Activated naive CD8-positive, alpha-beta T cell treated with anti-CD3 and anti-CD28 coated beads, Interleukin-2, amount 10 ng/mL, durations not matched to agents 7 days and 5 days (primary cell): ENCODE measurements at regions not wholly inside any gene's neighbourhood (a gene's known extent, or its start where the extent isn't known, plus 50 kb on each side); places are given as distances from the start of the nearest gene placed in this dataset.

Experiments
- ATAC-seq: fragments of 150-1000 bp; cut with Tn5 transposase; one replicate; pipeline ENCODE4 v1.10.0; 2021; ENCODE audit warnings: low read depth, moderate library complexity
- POLR2A ChIA-PET: fragments of 350-600 bp; sonication (Branson Sonifier 250); formaldehyde crosslinking; loops from one replicate; lab custom pipeline; 2021; ENCODE audit warnings: antibody characterized with exemption; lab: Charles Lee
- DNase-seq: peaks from one replicate; pipeline ENCODE4 v3.0.0; 2021
- H3K27ac Mint-ChIP-seq: one replicate; pipeline ENCODE4 v1.8.0; 2022; ENCODE audit warnings: mild to moderate bottlenecking, mixed read lengths
- H3K27me3 Mint-ChIP-seq: one replicate; pipeline ENCODE4 v1.8.0; 2022; ENCODE audit warnings: mild to moderate bottlenecking, moderate library complexity, mixed read lengths
- H3K36me3 Mint-ChIP-seq: one replicate; pipeline ENCODE4 v1.8.0; 2021; ENCODE audit warnings: mild to moderate bottlenecking, mixed read lengths
- H3K4me1 Mint-ChIP-seq: one replicate; pipeline ENCODE4 v1.8.0; 2021; ENCODE audit warnings: mixed read lengths
- H3K4me3 Mint-ChIP-seq: one replicate; pipeline ENCODE4 v1.8.0; 2022; ENCODE audit warnings: mild to moderate bottlenecking, moderate library complexity, mixed read lengths
- H3K9me3 Mint-ChIP-seq: one replicate; pipeline ENCODE4 v1.8.0; 2021; ENCODE audit warnings: mixed read lengths

GRCh38 chr4:129344058-129344457 is 248.1 kb downstream of the C4orf33 start:
- H3K4me3 Mint-ChIP-seq: no peak overlapping the region
- H3K36me3 Mint-ChIP-seq: no peaks in the 10 kb centered on the region
- ATAC-seq (no peak), DNase-seq (no peak)
- H3K4me1 Mint-ChIP-seq: no peaks in the 10 kb centered on the region
- H3K9me3 Mint-ChIP-seq: no peaks in the 10 kb centered on the region
- POLR2A ChIA-PET: no interaction called here
- H3K27ac Mint-ChIP-seq: no peak overlapping the region
- H3K27me3 Mint-ChIP-seq: peaks cover 4% of the 10 kb centered on the region

GRCh38 chr4:129345609-129346008 is 249.7 kb downstream of the C4orf33 start:
- DNase-seq: no peak
- H3K27me3 Mint-ChIP-seq: peaks cover 2% of the 10 kb centered on the region
- no peak overlapping the region for H3K4me3 Mint-ChIP-seq
- no peak for ATAC-seq
- POLR2A ChIA-PET: no interaction called here
- no peaks in the 10 kb centered on the region for H3K9me3 Mint-ChIP-seq
- no peaks in the 10 kb centered on the region for H3K36me3 Mint-ChIP-seq
- no peak overlapping the region for H3K27ac Mint-ChIP-seq
- no peaks in the 10 kb centered on the region for H3K4me1 Mint-ChIP-seq

GRCh38 chr4:129346036-129346435 is 250.1 kb downstream of the C4orf33 start:
- Mint-ChIP-seq H3K27ac (no peak overlapping the region), H3K4me3 (no peak overlapping the region)
- no peak for ATAC-seq

GRCh38 chr4:129346734-129347133 is 250.8 kb downstream of the C4orf33 start:
- no peak overlapping the region for H3K27ac Mint-ChIP-seq
- H3K9me3 Mint-ChIP-seq: no peaks in the 10 kb centered on the region
- H3K4me1 Mint-ChIP-seq: no peaks in the 10 kb centered on the region
- DNase-seq (no peak), ATAC-seq (no peak)
- H3K27me3 Mint-ChIP-seq: peaks cover 4% of the 10 kb centered on the region
- no peak overlapping the region for H3K4me3 Mint-ChIP-seq
- POLR2A ChIA-PET: no interaction called here
- H3K36me3 Mint-ChIP-seq: no peaks in the 10 kb centered on the region

More at GRCh38 chr4:129346036-129346435, 250.1 kb downstream of the C4orf33 start:
- H3K36me3 Mint-ChIP-seq: no peaks in the 10 kb centered on the region
- POLR2A ChIA-PET: no interaction called here
- no peaks in the 10 kb centered on the region for H3K4me1 Mint-ChIP-seq
- no peaks in the 10 kb centered on the region for H3K9me3 Mint-ChIP-seq
- peaks cover 2% of the 10 kb centered on the region for H3K27me3 Mint-ChIP-seq
- DNase-seq: no peak

- H3K4me1 Mint-ChIP-seq: no peaks in the 10 kb centered on the region
- no peaks in the 10 kb centered on the region for H3K9me3 Mint-ChIP-seq
Observed at GRCh38 chr4:129350834-129351721, 255.1 kb downstream of the C4orf33 start.

GRCh38 chr4:129352480-129352879 is 256.5 kb downstream of the C4orf33 start:
- Mint-ChIP-seq H3K9me3 (no peaks in the 10 kb centered on the region), H3K36me3 (no peaks in the 10 kb centered on the region), H3K4me1 (no peaks in the 10 kb centered on the region), H3K4me3 (no peak overlapping the region), H3K27me3 (peaks cover 4% of the 10 kb centered on the region), H3K27ac (no peak overlapping the region)
- ATAC-seq (no peak), DNase-seq (no peak)
- POLR2A ChIA-PET: no interaction called here

More at GRCh38 chr4:129350834-129351721, 255.1 kb downstream of the C4orf33 start:
- H3K27ac Mint-ChIP-seq: no peak overlapping the region
- no peak for ATAC-seq
- DNase-seq: no peak
- H3K27me3 Mint-ChIP-seq: peaks cover 4% of the 10 kb centered on the region
- no peaks in the 10 kb centered on the region for H3K36me3 Mint-ChIP-seq
- POLR2A ChIA-PET: no interaction called here
- no peak overlapping the region for H3K4me3 Mint-ChIP-seq

GRCh38 chr4:129353490-129353889 is 257.5 kb downstream of the C4orf33 start:
- H3K27me3 Mint-ChIP-seq: peaks cover 8% of the 10 kb centered on the region
- ATAC-seq: no peak
- POLR2A ChIA-PET: no interaction called here
- no peak for DNase-seq
- H3K27ac Mint-ChIP-seq: no peak overlapping the region
- no peaks in the 10 kb centered on the region for H3K36me3 Mint-ChIP-seq
- H3K9me3 Mint-ChIP-seq: no peaks in the 10 kb centered on the region
- no peak overlapping the region for H3K4me3 Mint-ChIP-seq
- no peaks in the 10 kb centered on the region for H3K4me1 Mint-ChIP-seq

- Mint-ChIP-seq H3K9me3 (no peaks in the 10 kb centered on the region), H3K27me3 (peaks cover 8% of the 10 kb centered on the region), H3K4me1 (no peaks in the 10 kb centered on the region), H3K27ac (no peak overlapping the region), H3K36me3 (no peaks in the 10 kb centered on the region), H3K4me3 (no peak overlapping the region)
- POLR2A ChIA-PET: no interaction called here
- ATAC-seq (no peak), DNase-seq (no peak)
Observed at GRCh38 chr4:129355031-129355430, 259.1 kb downstream of the C4orf33 start.

GRCh38 chr4:129355516-129355915 is 259.6 kb downstream of the C4orf33 start:
- ATAC-seq: no peak
- POLR2A ChIA-PET: no interaction called here
- Mint-ChIP-seq H3K27me3 (peaks cover 8% of the 10 kb centered on the region), H3K4me1 (no peaks in the 10 kb centered on the region), H3K4me3 (no peak overlapping the region), H3K27ac (no peak overlapping the region), H3K9me3 (no peaks in the 10 kb centered on the region), H3K36me3 (no peaks in the 10 kb centered on the region)
- DNase-seq: no peak

- no peak overlapping the region for H3K4me3 Mint-ChIP-seq
- POLR2A ChIA-PET: no interaction called here
- H3K9me3 Mint-ChIP-seq: no peaks in the 10 kb centered on the region
- H3K27ac Mint-ChIP-seq: no peak overlapping the region
- no peaks in the 10 kb centered on the region for H3K4me1 Mint-ChIP-seq
- ATAC-seq: no peak
- DNase-seq: no peak
- H3K27me3 Mint-ChIP-seq: peaks cover 5% of the 10 kb centered on the region
- no peaks in the 10 kb centered on the region for H3K36me3 Mint-ChIP-seq
Observed at GRCh38 chr4:129358571-129358970, 262.6 kb downstream of the C4orf33 start.

GRCh38 chr4:129359461-129359860 is 263.5 kb downstream of the C4orf33 start:
- no peak overlapping the region for H3K27ac Mint-ChIP-seq
- ATAC-seq: no peak
- H3K27me3 Mint-ChIP-seq: peaks cover 5% of the 10 kb centered on the region
- H3K4me1 Mint-ChIP-seq: no peaks in the 10 kb centered on the region
- no peak for DNase-seq
- no peak overlapping the region for H3K4me3 Mint-ChIP-seq
- POLR2A ChIA-PET: no interaction called here
- H3K36me3 Mint-ChIP-seq: no peaks in the 10 kb centered on the region
- H3K9me3 Mint-ChIP-seq: no peaks in the 10 kb centered on the region

GRCh38 chr4:129362691-129363274 is 266.8 kb downstream of the C4orf33 start:
- Mint-ChIP-seq H3K4me3 (no peak overlapping the region), H3K27ac (no peak overlapping the region), H3K9me3 (no peaks in the 10 kb centered on the region), H3K27me3 (peaks cover 2% of the 10 kb centered on the region), H3K4me1 (no peaks in the 10 kb centered on the region), H3K36me3 (no peaks in the 10 kb centered on the region)
- POLR2A ChIA-PET: no interaction called here
- ATAC-seq: no peak
- DNase-seq: no peak

- Mint-ChIP-seq H3K27me3 (peaks cover 5% of the 10 kb centered on the region), H3K36me3 (no peaks in the 10 kb centered on the region), H3K4me3 (no peak overlapping the region), H3K9me3 (no peaks in the 10 kb centered on the region), H3K4me1 (no peaks in the 10 kb centered on the region), H3K27ac (no peak overlapping the region)
- POLR2A ChIA-PET: no interaction called here
- ATAC-seq (no peak), DNase-seq (no peak)
Observed at GRCh38 chr4:129364747-129365452, 268.9 kb downstream of the C4orf33 start.
